GM18870 (cell line): ENCODE measurements at regions not wholly inside any gene's neighbourhood (a gene's known extent, or its start where the extent isn't known, plus 50 kb on each side); places are given as distances from the start of the nearest gene placed in this dataset.

ENCODE experiments used
- ATAC-seq: cut with Tn5 transposase; IDR thresholded peaks from one replicate; pipeline ENCODE4 v1.9.1; 2021; ENCODE audit warnings: moderate library complexity; ENCODE audit not compliant: unreplicated experiment

- ATAC-seq: no peak
Observed at GRCh38 chr18:46320928-46321711, 216.9 kb downstream of the HAUS1 start.

DNA sequence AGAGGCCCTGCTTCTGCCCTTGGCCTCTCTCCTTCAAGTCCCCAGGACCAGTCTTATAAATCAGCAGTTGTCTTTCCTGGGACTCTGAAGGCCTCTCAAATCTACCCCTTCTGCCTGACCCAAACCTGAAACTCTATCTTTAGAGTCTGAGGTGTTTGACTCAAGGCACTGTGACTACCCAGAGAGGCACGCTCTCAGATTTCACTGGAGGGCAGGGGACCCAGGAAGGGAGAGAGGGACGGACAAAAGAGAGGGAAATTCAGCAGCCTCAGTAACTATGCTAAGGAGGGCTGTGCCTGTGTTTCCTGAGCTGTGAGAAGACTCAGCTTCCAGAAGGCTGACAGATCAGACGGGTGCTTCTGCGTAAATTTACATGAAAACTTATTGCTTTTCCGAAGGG lies 217.8 kb downstream of the HAUS1 start:
- no peak for ATAC-seq

- ATAC-seq: no peak
Observed at GRCh38 chr18:46322411-46322891, 218.3 kb downstream of the HAUS1 start.

GRCh38 chr18:46322941-46323340 lies 218.8 kb downstream of the HAUS1 start:
- ATAC-seq: no peak

DNA sequence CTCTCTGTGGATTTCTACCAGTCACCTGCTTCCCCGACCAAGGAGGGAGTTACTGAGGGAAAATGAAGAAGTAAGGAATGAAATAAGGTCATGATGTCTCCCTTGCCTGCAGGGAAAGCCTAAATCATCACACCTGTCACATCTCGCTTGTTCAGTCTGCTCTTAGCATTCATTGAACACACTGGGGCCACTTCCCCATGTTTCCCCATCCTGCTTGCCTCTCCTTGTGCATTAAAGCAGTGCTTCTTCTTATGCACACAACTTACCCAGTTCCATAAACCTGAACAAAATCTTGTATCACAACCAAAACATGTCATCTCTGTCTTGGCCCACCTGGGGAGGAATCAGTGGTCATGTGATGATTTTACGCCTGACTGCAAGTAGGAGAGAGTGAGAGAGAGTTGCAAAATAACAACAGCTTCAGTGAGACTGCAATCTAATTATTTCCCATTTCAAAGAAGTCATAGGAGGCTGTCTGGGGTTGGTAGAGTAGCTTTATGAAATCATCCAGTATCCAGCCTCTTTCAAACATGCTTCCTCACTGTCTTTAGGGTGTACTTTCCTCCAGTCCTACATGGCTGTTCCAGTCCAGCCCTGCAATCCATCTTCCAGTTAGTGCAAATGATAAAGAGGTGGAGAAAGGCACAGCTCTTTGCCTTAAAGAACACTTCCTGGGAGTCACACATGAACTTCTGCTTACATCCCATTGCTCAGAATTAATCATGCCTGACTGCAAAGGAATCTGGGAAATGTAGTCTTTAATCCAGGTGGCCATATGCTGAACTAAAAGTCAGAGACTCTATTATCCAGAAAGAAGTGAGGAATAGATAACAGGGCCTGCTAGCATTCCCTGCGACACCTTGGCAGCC lies 220.1 kb downstream of the HAUS1 start:
- ATAC-seq: no peak

- no peak for ATAC-seq
Observed at GRCh38 chr18:46325895-46326294, 221.7 kb downstream of the HAUS1 start.

DNA sequence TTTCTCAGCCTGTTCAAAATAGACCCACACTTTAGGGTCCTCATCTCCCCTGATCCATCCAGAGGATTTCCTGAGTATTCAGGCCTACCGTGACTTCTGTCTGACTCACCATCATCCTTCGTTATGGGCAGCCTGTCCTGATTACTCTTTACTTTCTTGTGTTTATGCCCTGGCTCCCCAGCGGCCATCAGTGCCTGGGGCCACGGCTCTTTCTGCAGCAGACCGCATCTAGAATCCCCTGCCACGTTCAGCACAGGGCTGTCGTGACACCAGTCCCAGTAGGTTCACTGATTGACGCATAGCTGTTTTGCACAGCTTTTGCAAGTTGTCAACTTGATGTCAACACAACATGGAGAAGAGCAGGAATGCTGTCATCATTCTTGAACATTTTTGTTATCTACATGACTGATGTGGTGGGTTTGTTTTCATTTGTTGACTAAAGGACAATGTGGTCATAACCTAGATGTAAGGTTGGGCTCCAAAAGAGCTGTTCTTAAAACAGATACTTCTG lies 225.6 kb downstream of the HAUS1 start:
- no peak for ATAC-seq

DNA sequence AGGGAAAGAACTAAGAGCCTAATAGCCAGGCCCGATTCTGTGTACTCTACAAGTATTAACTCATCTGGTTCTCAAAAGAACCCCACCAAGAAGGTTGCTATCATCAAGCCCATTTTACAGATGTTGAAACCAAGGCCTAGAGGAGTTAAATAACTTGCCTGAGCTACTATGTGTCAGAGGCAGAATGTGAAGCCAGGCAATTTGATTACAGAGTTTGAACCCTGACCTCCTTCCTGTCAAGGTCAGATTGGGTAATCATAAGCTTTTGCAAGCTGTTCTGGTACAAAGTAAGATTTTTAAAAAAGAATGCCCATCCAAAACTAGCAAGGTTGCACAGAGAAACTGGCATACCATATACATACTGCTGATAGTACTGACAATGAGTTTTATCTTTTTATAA lies 227.1 kb downstream of the HAUS1 start:
- no peak for ATAC-seq

GRCh38 chr18:46332286-46332801 lies 228.2 kb downstream of the HAUS1 start:
- no peak for ATAC-seq

DNA sequence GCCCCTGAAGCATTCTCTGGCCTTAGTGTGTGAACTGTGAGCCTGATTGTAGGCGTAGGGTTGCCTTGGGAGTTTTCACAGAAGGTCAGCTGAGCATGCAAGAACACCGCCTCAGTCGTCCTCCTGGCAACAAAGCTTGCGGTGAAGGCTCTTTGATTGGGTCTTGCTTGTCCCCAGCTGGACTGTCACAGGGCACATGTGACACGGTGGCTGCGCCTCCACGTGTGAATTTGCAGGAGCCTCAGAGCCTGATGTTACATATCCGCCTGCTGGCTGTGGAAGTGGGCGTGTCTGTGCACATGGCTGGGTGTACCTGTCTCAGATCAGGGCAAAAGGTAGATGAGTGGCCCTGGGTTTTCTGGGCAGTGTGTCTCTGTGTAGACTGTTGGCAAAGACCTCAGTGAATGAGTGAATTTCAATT lies 228.7 kb downstream of the HAUS1 start:
- ATAC-seq: no peak

GRCh38 chr18:46333431-46334135 lies 229.4 kb downstream of the HAUS1 start:
- ATAC-seq: no peak

DNA sequence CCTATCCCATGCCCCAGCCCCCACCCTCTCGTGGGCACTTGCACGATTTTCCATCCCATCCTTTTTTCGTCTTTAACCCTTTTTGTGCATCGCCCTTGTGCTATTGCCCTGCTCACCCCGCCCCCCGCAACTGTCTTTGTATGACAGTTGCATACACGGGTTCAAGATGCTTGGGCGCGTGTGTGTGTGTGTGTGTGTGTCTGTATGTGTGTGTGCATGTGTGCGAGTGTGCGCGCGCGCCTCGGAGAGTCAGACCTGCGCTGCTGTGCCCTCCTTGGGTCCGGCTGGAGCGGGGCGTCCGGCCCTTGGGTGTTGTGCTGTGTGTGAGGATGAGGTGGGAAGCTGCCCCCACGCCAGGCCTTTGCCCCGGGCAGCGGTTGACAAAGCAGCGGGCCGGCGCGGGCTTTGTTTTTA lies 230.7 kb downstream of the HAUS1 start:
- no peak for ATAC-seq

DNA sequence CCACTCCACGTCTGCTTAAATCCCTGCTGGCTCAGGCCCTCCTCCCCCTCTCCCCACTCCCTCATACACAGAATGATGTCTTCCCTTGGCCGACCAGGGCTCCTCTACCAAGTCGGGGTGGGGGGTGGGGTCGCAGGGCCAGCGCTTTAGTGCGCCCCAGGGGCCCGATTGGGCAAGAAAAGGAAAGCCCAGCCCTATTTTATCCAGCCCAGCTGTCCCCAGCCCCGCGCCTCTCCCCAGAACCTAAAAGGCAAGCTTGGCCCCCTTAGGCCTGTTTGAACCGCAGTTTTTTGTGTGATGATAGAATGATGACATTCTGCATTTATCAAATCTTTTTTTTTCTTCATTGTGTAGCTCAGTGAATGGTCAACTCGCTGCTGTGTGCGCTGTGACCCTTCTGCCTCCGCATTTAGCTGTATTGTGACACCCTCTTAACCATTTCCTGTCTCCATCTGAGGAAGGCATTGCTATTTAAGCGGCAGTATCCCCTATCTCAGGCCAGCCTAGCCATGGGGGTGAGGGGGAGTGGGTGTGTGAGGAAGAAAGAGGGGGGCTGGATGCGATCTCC lies 231.4 kb downstream of the HAUS1 start:
- no peak for ATAC-seq

DNA sequence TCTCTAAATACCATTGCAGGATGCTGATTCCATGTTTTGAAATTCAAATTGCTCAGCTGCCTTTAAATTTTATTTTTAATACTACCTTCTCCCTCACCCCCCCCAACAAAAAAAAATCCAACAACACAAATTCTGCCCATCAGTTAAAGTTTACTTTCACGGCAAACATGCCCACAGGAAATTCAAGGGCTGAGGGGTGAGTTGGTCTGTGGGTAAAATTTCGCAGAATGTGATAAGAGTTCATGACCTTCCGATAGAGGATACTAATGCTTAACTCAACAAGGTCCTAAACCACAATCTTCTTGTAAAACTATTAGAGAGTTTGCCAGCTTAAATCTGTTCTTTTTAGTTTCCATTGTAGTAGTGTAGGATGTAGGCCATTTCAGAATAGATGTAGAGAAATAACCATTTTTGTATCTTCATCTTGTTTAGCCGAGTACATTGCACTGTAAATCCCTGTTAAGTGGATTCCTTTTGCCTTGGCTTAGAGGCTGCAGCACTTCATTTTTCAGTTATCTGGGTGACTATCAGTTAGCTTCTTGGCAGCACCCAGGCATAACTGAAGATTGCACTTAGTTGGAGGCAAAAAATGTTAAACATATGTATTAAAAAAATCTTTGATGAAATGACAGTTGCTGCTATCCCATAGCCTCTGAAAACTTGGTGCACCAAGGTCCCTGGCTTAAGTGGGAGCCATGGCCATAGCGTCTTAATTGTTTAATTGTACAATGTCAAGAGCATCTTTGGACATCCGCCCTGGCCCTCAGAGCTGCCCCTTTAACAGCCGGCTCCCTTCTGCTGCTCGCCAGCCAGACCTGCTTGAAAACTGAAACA lies 232.3 kb downstream of the HAUS1 start:
- no peak for ATAC-seq

DNA sequence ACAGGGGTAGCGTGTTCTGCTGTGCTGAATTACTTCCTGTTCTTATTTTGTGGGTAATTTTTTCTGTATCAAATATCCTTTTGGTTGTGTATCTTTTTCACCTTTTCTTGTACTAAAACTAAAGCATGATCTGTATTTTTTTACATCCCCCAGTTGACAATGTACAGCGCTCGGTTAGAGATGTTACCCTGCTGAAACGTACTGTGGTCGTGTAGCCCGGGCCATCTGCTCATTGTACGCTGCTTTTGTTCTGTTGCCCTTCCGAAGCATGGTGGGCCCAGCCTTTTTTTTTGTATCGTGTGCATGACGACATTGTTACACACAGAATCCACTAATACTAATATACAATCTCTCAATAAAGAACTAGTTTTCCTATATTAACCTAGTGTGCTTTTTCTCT lies 233.1 kb downstream of the HAUS1 start:
- ATAC-seq: no peak

- ATAC-seq: no peak
Observed at GRCh38 chr18:46338205-46338604, 234.0 kb downstream of the HAUS1 start.

- ATAC-seq: no peak
Observed at GRCh38 chr18:46338766-46339165, 234.6 kb downstream of the HAUS1 start.

DNA sequence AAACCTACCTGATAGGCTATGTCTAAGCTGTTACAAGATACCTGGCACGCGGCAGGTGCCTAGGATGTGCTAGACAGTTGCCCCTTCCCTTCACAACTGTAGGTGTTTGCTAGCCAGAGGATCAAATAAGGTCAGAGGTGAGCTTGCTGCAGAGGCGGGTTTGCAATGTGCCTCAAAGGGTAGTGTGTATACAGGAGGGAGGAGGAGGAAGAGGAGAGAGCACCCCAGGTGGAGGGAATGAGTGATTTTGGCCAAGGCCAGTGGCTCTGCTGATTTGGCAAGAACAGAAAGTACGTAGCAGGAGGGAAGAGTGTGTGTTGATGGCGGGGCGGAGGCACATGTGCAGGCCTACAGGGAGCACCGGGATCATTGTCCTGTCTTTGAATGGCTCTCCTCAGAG lies 236.5 kb downstream of the HAUS1 start:
- ATAC-seq: no peak

DNA sequence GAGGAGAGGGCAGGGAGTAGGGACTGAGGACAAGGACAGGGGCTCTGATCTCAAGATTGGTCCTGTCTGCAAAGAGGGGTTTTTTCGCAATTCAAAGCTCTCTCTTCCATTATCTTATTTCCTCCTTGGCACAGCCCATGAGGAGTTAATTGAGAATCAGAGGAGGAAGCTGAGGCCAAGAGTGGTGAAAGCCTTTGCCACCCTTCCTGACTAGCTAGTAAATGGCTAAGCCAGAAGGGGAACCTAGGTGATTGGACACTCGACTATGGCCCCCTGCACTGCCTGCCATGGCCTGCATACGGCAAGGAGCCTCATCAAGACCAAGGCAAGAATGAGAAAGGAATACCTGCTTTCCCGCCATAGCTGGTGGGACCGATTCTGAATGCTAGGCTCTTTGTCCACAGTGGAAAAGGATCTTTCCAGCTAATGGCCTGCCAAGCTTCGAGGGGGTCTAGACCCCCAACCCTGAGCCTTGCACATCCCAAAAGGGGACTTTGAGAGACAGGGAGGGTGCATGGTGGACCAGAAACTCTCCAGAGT lies 237.9 kb downstream of the HAUS1 start:
- ATAC-seq: no peak
